ENCODE measurements at regions not wholly inside any gene's neighbourhood (a gene's known extent, or its start where the extent isn't known, plus 50 kb on each side); places are given as distances from the start of the nearest gene placed in this dataset.

GRCh38 chr12:85392508-85392907 is 112.5 kb downstream of the ALX1 start:
- H3K4me1 ChIP-seq (ENCODE audit: control insufficient read depth, insufficient read depth, low read length) = no peaks in the 10 kb centered on the region

GRCh38 chr12:85393606-85394005 is 113.6 kb downstream of the ALX1 start:
- Histone ChIP-seq H3K27ac (ENCODE audit: low read depth, low read length) (no peak overlapping the region), H3K9me3 (ENCODE audit: control insufficient read depth, insufficient read depth, low read length) (no peaks in the 10 kb centered on the region), H3K36me3 (ENCODE audit: control insufficient read depth, insufficient read depth, low read length) (no peaks in the 10 kb centered on the region), H3K9ac (ENCODE audit: low read depth, low read length) (no peak overlapping the region), H3K4me1 (ENCODE audit: control insufficient read depth, insufficient read depth, low read length) (peaks cover 3% of the 10 kb centered on the region; the same call in 1 of the 2 replicates), H3K27me3 (ENCODE audit: control insufficient read depth, insufficient read depth, low read length) (no peaks in the 10 kb centered on the region), H3K4me3 (ENCODE audit: low read depth, low read length) (no peak overlapping the region)

More at GRCh38 chr12:85392508-85392907, 112.5 kb downstream of the ALX1 start:
- no peaks in the 10 kb centered on the region for H3K36me3 ChIP-seq (ENCODE audit: control insufficient read depth, insufficient read depth, low read length)
- H3K9me3 ChIP-seq (ENCODE audit: control insufficient read depth, insufficient read depth, low read length) = no peaks in the 10 kb centered on the region
- no peak overlapping the region for H3K9ac ChIP-seq (ENCODE audit: low read depth, low read length)
- no peak overlapping the region for H3K4me3 ChIP-seq (ENCODE audit: low read depth, low read length)
- no peak overlapping the region for H3K27ac ChIP-seq (ENCODE audit: low read depth, low read length)
- H3K27me3 ChIP-seq (ENCODE audit: control insufficient read depth, insufficient read depth, low read length) = no peaks in the 10 kb centered on the region

- H3K9ac ChIP-seq (ENCODE audit: low read depth, low read length) = no peak overlapping the region
- no peaks in the 10 kb centered on the region for H3K27me3 ChIP-seq (ENCODE audit: control insufficient read depth, insufficient read depth, low read length)
- H3K4me1 ChIP-seq (ENCODE audit: control insufficient read depth, insufficient read depth, low read length) = peaks cover 3% of the 10 kb centered on the region; the same call in 1 of the 2 replicates
- no peak overlapping the region for H3K4me3 ChIP-seq (ENCODE audit: low read depth, low read length)
- no peaks in the 10 kb centered on the region for H3K9me3 ChIP-seq (ENCODE audit: control insufficient read depth, insufficient read depth, low read length)
- H3K27ac ChIP-seq (ENCODE audit: low read depth, low read length) = no peak overlapping the region
- H3K36me3 ChIP-seq (ENCODE audit: control insufficient read depth, insufficient read depth, low read length) = no peaks in the 10 kb centered on the region
These were observed 114.0 kb downstream of the ALX1 start for GRCh38 chr12:85394065-85394464.

DNA sequence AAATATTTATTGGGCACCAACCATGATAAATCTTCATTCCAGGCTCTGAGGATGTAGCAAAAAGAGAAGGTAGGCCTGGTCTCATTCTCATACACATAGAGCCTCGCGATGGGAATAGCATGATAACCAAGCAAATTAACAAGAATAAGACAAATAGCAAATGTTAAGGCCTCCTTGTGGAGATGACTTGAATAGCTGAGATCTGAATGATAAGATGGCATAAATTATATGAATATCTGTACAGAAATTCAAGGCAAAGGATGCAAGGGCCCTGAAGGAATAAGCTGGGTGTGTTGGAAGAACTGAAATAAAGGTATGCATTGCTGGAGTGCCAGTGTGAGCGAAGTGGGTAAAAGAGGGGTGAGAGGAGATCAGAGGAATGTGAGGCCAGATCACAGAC is 114.8 kb downstream of the ALX1 start:
- no peaks in the 10 kb centered on the region for H3K9me3 ChIP-seq (ENCODE audit: control insufficient read depth, insufficient read depth, low read length)
- H3K27ac ChIP-seq (ENCODE audit: low read depth, low read length) = no peak overlapping the region

GRCh38 chr12:85405262-85405661 is 125.2 kb downstream of the ALX1 start:
- no peaks in the 10 kb centered on the region for H3K36me3 ChIP-seq (ENCODE audit: control insufficient read depth, insufficient read depth, low read length)
- H3K9ac ChIP-seq (ENCODE audit: low read depth, low read length) = no peak overlapping the region
- H3K4me1 ChIP-seq (ENCODE audit: control insufficient read depth, insufficient read depth, low read length) = peaks cover 17% of the 10 kb centered on the region
- H3K4me3 ChIP-seq (ENCODE audit: low read depth, low read length) = no peak overlapping the region
- H3K9me3 ChIP-seq (ENCODE audit: control insufficient read depth, insufficient read depth, low read length) = no peaks in the 10 kb centered on the region
- no peak overlapping the region for H3K27ac ChIP-seq (ENCODE audit: low read depth, low read length)
- no peaks in the 10 kb centered on the region for H3K27me3 ChIP-seq (ENCODE audit: control insufficient read depth, insufficient read depth, low read length)

More for the DNA sequence above, 114.8 kb downstream of the ALX1 start:
- H3K36me3 ChIP-seq (ENCODE audit: control insufficient read depth, insufficient read depth, low read length) = no peaks in the 10 kb centered on the region
- no peak overlapping the region for H3K4me3 ChIP-seq (ENCODE audit: low read depth, low read length)
- H3K4me1 ChIP-seq (ENCODE audit: control insufficient read depth, insufficient read depth, low read length) = peaks cover 3% of the 10 kb centered on the region; the same call in 1 of the 2 replicates
- no peak overlapping the region for H3K9ac ChIP-seq (ENCODE audit: low read depth, low read length)
- H3K27me3 ChIP-seq (ENCODE audit: control insufficient read depth, insufficient read depth, low read length) = no peaks in the 10 kb centered on the region

- Histone ChIP-seq H3K27ac (ENCODE audit: low read depth, low read length) (no peak overlapping the region), H3K4me1 (ENCODE audit: control insufficient read depth, insufficient read depth, low read length) (peaks cover 17% of the 10 kb centered on the region), H3K9ac (ENCODE audit: low read depth, low read length) (no peak overlapping the region), H3K27me3 (ENCODE audit: control insufficient read depth, insufficient read depth, low read length) (no peaks in the 10 kb centered on the region), H3K36me3 (ENCODE audit: control insufficient read depth, insufficient read depth, low read length) (no peaks in the 10 kb centered on the region), H3K4me3 (ENCODE audit: low read depth, low read length) (no peak overlapping the region), H3K9me3 (ENCODE audit: control insufficient read depth, insufficient read depth, low read length) (no peaks in the 10 kb centered on the region)
These were observed 125.9 kb downstream of the ALX1 start for GRCh38 chr12:85405781-85406522.

- Histone ChIP-seq H3K4me1 (ENCODE audit: control insufficient read depth, insufficient read depth, low read length) (no peaks in the 10 kb centered on the region), H3K36me3 (ENCODE audit: control insufficient read depth, insufficient read depth, low read length) (no peaks in the 10 kb centered on the region), H3K9ac (ENCODE audit: low read depth, low read length) (no peak overlapping the region), H3K27me3 (ENCODE audit: control insufficient read depth, insufficient read depth, low read length) (no peaks in the 10 kb centered on the region), H3K9me3 (ENCODE audit: control insufficient read depth, insufficient read depth, low read length) (no peaks in the 10 kb centered on the region), H3K4me3 (ENCODE audit: low read depth, low read length) (no peak overlapping the region), H3K27ac (ENCODE audit: low read depth, low read length) (no peak overlapping the region)
These were observed 133.2 kb downstream of the ALX1 start for GRCh38 chr12:85413266-85413665.

DNA sequence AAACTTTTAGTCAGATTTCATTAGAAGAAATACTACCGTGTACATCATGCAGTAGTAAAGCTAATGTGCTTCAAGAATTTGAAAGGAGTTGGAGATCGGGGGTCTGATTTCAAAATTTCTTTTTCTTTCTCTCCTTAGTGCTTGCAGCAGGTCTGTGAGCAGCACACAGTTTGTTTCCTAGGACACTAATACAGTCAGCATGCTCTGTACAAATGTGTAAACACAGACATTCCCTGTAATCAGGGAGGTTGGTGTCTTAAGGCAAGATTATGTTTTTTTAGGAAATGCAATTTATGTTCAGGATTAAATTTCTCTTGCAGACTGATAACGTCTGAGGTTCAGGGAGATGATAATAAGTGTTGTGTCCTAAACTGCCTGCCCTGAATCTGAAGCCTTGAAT is 142.7 kb downstream of the ALX1 start:
- H3K36me3 ChIP-seq (ENCODE audit: control insufficient read depth, insufficient read depth, low read length) = no peaks in the 10 kb centered on the region
- no peaks in the 10 kb centered on the region for H3K9me3 ChIP-seq (ENCODE audit: control insufficient read depth, insufficient read depth, low read length)
- no peaks in the 10 kb centered on the region for H3K4me1 ChIP-seq (ENCODE audit: control insufficient read depth, insufficient read depth, low read length)
- H3K9ac ChIP-seq (ENCODE audit: low read depth, low read length) = no peak overlapping the region
- H3K27ac ChIP-seq (ENCODE audit: low read depth, low read length) = no peak overlapping the region
- no peak overlapping the region for H3K4me3 ChIP-seq (ENCODE audit: low read depth, low read length)
- no peaks in the 10 kb centered on the region for H3K27me3 ChIP-seq (ENCODE audit: control insufficient read depth, insufficient read depth, low read length)

DNA sequence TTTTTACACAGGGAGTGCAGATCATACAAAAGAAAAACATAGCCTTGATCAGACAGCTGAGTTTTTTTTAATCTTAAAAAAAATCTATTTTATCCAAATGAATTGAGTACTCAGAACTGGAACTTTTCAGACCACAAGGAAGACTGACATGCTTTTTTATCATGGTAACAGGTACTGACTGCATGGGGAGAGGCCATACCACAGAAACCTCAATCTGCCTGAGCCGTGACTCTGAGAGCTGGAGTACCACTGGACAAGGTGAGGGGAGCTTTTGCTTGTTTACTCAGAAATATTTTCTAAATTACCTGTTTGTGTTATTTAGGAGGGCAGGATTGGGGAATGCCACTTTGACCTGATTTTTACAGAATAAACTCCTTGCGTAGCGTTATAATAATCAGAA is 143.9 kb downstream of the ALX1 start:
- H3K27ac ChIP-seq (ENCODE audit: low read depth, low read length) = no peak overlapping the region
- no peaks in the 10 kb centered on the region for H3K36me3 ChIP-seq (ENCODE audit: control insufficient read depth, insufficient read depth, low read length)
- H3K4me3 ChIP-seq (ENCODE audit: low read depth, low read length) = no peak overlapping the region
- H3K27me3 ChIP-seq (ENCODE audit: control insufficient read depth, insufficient read depth, low read length) = no peaks in the 10 kb centered on the region
- H3K9ac ChIP-seq (ENCODE audit: low read depth, low read length) = no peak overlapping the region
- H3K4me1 ChIP-seq (ENCODE audit: control insufficient read depth, insufficient read depth, low read length) = no peaks in the 10 kb centered on the region
- H3K9me3 ChIP-seq (ENCODE audit: control insufficient read depth, insufficient read depth, low read length) = no peaks in the 10 kb centered on the region

DNA sequence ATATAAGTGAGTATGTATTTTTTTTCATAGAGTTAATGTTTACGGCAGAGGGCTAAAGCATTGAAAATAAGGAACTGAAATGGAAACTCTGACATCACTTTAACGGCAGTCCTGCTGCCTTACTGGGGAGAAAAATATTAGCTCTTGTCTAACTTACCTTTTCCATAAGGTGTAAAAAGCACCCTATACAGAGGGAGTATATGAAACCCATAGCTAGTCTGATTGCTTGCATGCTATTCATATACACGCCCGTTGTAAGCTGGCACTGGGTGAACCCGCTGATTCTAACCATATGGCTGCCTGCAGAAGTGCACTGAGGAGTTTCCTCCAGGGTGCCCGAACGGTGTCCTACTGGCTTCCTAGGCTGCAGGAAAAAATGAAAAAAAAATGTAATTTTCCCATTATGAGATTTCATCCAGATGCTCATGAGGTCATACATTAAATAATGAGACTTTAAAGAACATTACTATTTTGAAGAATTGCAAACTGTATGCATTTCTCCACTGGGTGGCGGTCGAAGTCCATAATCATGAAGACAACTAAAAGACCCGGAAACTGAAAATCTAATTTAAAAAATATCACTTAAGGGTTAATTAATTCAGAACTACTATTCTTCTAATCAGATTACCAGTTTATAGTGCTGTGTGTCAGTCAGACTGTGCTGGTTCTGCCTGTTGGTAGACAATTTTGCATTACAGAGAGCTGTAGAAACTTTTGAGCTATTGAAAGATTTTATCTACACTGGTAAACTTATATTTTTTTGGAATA is 144.7 kb downstream of the ALX1 start:
- Histone ChIP-seq H3K36me3 (ENCODE audit: control insufficient read depth, insufficient read depth, low read length) (no peaks in the 10 kb centered on the region), H3K9me3 (ENCODE audit: control insufficient read depth, insufficient read depth, low read length) (no peaks in the 10 kb centered on the region), H3K9ac (ENCODE audit: low read depth, low read length) (no peak overlapping the region), H3K27ac (ENCODE audit: low read depth, low read length) (no peak overlapping the region), H3K27me3 (ENCODE audit: control insufficient read depth, insufficient read depth, low read length) (no peaks in the 10 kb centered on the region), H3K4me1 (ENCODE audit: control insufficient read depth, insufficient read depth, low read length) (no peaks in the 10 kb centered on the region), H3K4me3 (ENCODE audit: low read depth, low read length) (no peak overlapping the region)

GRCh38 chr12:85425349-85425612 is 145.3 kb downstream of the ALX1 start:
- Histone ChIP-seq H3K9ac (ENCODE audit: low read depth, low read length) (no peak overlapping the region), H3K36me3 (ENCODE audit: control insufficient read depth, insufficient read depth, low read length) (no peaks in the 10 kb centered on the region), H3K4me3 (ENCODE audit: low read depth, low read length) (no peak overlapping the region), H3K4me1 (ENCODE audit: control insufficient read depth, insufficient read depth, low read length) (no peaks in the 10 kb centered on the region), H3K27me3 (ENCODE audit: control insufficient read depth, insufficient read depth, low read length) (no peaks in the 10 kb centered on the region), H3K9me3 (ENCODE audit: control insufficient read depth, insufficient read depth, low read length) (no peaks in the 10 kb centered on the region), H3K27ac (ENCODE audit: low read depth, low read length) (no peak overlapping the region)
